ENCODE measurements at regions not wholly inside any gene's neighbourhood (a gene's known extent, or its start where the extent isn't known, plus 50 kb on each side); places are given as distances from the start of the nearest gene placed in this dataset.

DNA sequence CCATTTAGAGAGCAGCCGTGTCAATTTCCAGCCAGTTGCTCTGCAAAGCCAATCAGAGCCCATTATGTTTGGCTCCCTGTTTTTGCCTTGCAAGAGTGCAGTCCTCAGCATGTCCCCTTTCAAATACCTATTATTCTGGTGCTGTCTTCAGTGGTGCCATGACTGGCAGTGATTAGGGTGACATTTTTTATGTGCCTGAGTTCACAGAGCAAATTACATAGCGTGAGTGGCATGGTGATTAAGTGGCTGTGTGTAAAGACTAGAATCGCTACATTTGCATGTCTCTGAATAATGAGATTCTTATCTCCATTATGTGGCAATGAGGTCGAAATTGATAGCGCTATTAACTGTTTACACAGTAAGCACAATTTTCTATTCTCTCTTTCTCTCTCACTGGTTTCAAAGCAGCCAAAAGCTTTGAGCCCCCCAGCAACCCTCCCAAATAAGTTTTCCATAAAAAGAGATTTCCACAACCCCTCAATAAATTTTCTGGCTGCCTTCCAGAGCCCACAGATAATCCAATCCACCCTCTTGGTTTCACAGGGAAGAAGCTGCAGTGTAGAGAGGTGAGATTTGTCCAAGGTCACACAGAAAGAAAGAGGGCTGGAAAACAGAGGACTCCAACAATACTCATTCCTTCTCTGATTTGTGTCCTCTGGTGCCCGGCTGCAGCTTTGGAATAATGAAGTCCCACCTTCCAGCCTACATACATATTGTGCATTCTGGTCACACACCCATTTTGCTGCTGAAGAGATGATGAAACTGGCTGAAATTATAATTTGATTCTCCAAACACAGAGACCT lies 58.8 kb upstream of the NUDT4 start:
- DNase-seq (ENCODE audit: extremely low read depth in 1 of 2, low read depth in 1 of 2) = no peak

DNA sequence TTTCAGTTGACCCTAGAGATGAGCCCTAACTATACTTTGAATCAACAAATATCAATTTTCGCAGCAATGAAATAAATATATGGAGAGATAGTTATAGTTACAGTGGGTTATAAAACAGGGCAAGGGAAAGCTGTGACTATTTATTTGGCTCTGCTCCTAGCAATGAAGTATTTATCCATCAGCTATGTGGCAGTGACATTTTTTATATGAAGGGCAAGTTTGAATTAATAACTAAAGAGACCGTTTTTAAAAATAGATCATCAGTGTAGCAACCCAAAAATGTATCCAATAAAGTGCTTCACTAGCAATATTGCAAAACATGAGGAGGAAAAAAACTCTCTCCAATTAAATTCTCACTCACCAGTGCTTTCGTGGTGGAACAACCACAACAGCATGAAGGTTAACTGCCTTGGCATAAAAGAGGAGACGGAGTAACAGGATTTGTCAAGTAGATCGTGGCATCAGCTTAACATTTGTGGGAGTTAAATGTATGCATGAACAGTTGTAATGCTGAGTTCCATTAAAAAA lies 58.1 kb upstream of the NUDT4 start:
- no peak for DNase-seq (ENCODE audit: extremely low read depth in 1 of 2, low read depth in 1 of 2)

DNA sequence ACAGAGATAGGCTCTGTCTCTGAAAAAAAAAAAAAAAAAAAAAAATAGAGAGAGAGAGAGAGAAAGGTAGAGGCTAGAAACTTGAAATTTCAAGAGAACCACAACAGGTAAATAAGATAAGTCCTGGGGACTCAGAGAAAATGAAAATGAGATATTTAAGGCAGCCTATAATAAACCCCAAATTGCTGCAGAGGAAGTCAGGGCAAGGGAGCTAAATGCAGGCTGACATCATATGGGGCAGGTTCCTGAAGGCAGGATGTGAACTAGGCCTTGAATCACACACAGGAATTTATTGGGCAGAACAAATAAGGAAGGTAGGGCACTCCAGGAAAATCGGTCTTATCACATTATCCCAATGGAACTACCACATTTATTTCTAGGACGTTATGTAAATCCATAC lies 54.9 kb upstream of the NUDT4 start:
- no peak for DNase-seq (ENCODE audit: extremely low read depth in 1 of 2, low read depth in 1 of 2)

GRCh38 chr12:93323625-93324329 lies 53.9 kb upstream of the NUDT4 start:
- DNase-seq (ENCODE audit: extremely low read depth in 1 of 2, low read depth in 1 of 2) = no peak

GRCh38 chr12:93325855-93326254 lies 51.9 kb upstream of the NUDT4 start:
- no peak for DNase-seq (ENCODE audit: extremely low read depth in 1 of 2, low read depth in 1 of 2)
